Stomach (tissue), 8 donors: ENCODE measurements at regions not wholly inside any gene's neighbourhood (a gene's known extent, or its start where the extent isn't known, plus 50 kb on each side); places are given as distances from the start of the nearest gene placed in this dataset.

Experiments
- DNase-seq, 2 donors: peaks; one replicate each; pipeline versions ENCODE4 v3.0.0 to v3.0.0-alpha.2; 2013 to 2019
- H3K27ac ChIP-seq, 5 donors: fragments of 200-600 bp in 4 of 5; sonication (generic) in 4 of 5; one replicate each; pipeline ENCODE4 v1.5.1; 2013 to 2019; ENCODE audit warnings: mild to moderate bottlenecking in 1 of 5, moderate library complexity in 1 of 5
- H3K27me3 ChIP-seq, 3 donors: fragments of 200-600 bp; sonication (generic); one replicate each; pipeline ENCODE4 v1.5.1; 2017 to 2019; ENCODE audit warnings: mixed run types in 1 of 3
- H3K36me3 ChIP-seq, 4 donors: fragments of 200-600 bp; sonication (generic); 1 replicate in 3 of 4; 2 replicates in 1 of 4; pipeline ENCODE4 v1.5.1; 2016 to 2019
- H3K4me1 ChIP-seq, 4 donors: fragments of 200-600 bp; sonication (generic); one replicate each; pipeline ENCODE4 v1.5.1; 2016 to 2019
- H3K4me3 ChIP-seq, 4 donors: fragments of 200-600 bp; sonication (generic) in 3 of 4; one replicate each; pipeline ENCODE4 v1.5.1; 2016 to 2019; ENCODE audit warnings: mild to moderate bottlenecking in 1 of 4
- H3K9me3 ChIP-seq, 4 donors: fragments of 200-600 bp; sonication (generic); one replicate each; pipeline ENCODE4 v1.5.1; 2016 to 2019
- EP300 ChIP-seq: sonication (generic); formaldehyde crosslinking; IDR thresholded peaks from one replicate; pipeline ENCODE4 v1.6.1; 2017; ENCODE audit warnings: antibody characterized with exemption
- POLR2A ChIP-seq, 4 donors: fragments of 450-650 bp; IDR thresholded peaks; one replicate each; pipeline ENCODE4 v1.6.1; 2016; ENCODE audit warnings: antibody characterized with exemption in 4 of 4, control low read depth in 2 of 4, mild to moderate bottlenecking in 1 of 4, moderate library complexity in 1 of 4
- POLR2AphosphoS5 ChIP-seq, 3 donors: sonication (generic); formaldehyde crosslinking; IDR thresholded peaks; one replicate each; pipeline ENCODE4 v1.6.1; 2016; ENCODE audit warnings: antibody characterized with exemption in 3 of 3
- WGBS, 5 donors: extraction: QIAGEN DNeasy Blood & Tissue Kit in 3 of 5; methylation state at CpG; one replicate each; pipeline versions ENCODE4 v1.1.5 to v1.1.7; 2013 to 2018; 5-methylcytosine and 5-hydroxymethylcytosine counted together
- intact Hi-C: fragments of 100-400 bp; cut with DNase I; formaldehyde crosslinking; loops from one replicate; pipeline ENCODE4 v1.15.1; 2023; ENCODE audit warnings: low total_unique reads
- TF ChIP-seq, protein P1 (sequence below), 7 experiments: fragments of 450-650 bp in 4 of 7; fragments of 200-600 bp in 3 of 7; sonication (generic) in 3 of 7; IDR thresholded peaks; one replicate each; pipeline ENCODE4 v1.5.1; 2016 to 2019; ENCODE audit warnings: antibody characterized with exemption in 7 of 7, control low read depth in 2 of 7, mild to moderate bottlenecking in 1 of 7
- donor health status: healthy with polysubstance abuse.
- donor health status: Bipolar disorder and iron deficiency.
- donor health status: healthy.

DNA sequence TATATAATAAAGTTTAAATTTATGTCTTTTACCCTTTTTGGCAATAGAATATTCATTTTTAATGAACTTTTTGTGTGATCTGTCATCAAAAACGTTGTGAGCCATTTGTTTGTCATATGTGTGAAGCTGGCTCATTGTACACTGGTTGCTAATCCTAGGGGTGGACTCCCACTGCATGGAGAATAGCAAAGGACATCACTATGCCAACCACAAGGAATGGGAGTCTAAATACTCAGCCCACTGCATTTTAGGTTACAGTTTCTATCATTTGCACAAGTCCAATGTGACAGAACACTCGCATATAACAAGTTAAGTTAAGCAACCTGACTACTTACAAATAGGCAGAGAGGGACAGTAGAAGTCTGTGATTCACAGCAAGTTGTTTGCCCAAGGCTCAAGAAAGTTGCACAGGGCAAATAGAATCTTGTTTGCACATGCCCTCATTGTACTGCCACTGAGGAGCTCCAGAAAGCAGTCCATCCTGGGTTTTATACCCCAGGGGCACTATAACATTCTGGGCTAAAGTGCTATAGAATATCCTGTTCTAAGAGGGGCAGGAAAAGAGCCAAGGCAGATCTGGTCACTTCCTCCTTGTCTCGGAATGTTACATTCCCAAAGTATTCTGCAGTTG, 545.9 kb upstream of the GCFC2 start:
- H3K27me3 ChIP-seq: no peaks in the 10 kb centered on the region
- TF ChIP-seq, protein P1, sequence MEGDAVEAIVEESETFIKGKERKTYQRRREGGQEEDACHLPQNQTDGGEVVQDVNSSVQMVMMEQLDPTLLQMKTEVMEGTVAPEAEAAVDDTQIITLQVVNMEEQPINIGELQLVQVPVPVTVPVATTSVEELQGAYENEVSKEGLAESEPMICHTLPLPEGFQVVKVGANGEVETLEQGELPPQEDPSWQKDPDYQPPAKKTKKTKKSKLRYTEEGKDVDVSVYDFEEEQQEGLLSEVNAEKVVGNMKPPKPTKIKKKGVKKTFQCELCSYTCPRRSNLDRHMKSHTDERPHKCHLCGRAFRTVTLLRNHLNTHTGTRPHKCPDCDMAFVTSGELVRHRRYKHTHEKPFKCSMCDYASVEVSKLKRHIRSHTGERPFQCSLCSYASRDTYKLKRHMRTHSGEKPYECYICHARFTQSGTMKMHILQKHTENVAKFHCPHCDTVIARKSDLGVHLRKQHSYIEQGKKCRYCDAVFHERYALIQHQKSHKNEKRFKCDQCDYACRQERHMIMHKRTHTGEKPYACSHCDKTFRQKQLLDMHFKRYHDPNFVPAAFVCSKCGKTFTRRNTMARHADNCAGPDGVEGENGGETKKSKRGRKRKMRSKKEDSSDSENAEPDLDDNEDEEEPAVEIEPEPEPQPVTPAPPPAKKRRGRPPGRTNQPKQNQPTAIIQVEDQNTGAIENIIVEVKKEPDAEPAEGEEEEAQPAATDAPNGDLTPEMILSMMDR (IDR thresholded peaks at IDR 0.05): no peak
- TF ChIP-seq POLR2AphosphoS5 (IDR thresholded peaks at IDR 0.05): no peak
- TF ChIP-seq POLR2A (IDR thresholded peaks at IDR 0.05): no peak
- no peak for TF ChIP-seq EP300
- WGBS, 5 donors: 29 to 48% (median 40%) methylated on average over 3 of the region's 3 CpGs
- H3K36me3 ChIP-seq: no peaks in the 10 kb centered on the region
- intact Hi-C loops: no loop called here
- H3K27ac ChIP-seq: no peak overlapping the region
- H3K4me1 ChIP-seq: no peaks in the 10 kb centered on the region
- H3K9me3 ChIP-seq: no peaks in the 10 kb centered on the region
- no peak overlapping the region for H3K4me3 ChIP-seq
- DNase-seq: no peak

- 7 to 33% (median 24%) methylated on average over 1 of the region's 1 CpG for WGBS, 5 donors
- H3K27me3 ChIP-seq: no peaks in the 10 kb centered on the region
- H3K9me3 ChIP-seq: no peaks in the 10 kb centered on the region
- TF ChIP-seq POLR2AphosphoS5 (IDR thresholded peaks at IDR 0.05) (no peak), EP300 (no peak)
- intact Hi-C loops: no loop called here
- H3K27ac ChIP-seq: no peak overlapping the region
- no peak for DNase-seq
- no peak overlapping the region for H3K4me3 ChIP-seq
- no peaks in the 10 kb centered on the region for H3K4me1 ChIP-seq
- no peaks in the 10 kb centered on the region for H3K36me3 ChIP-seq
Measured at GRCh38 chr2:76252704-76253103, 542.0 kb upstream of the GCFC2 start.

DNA sequence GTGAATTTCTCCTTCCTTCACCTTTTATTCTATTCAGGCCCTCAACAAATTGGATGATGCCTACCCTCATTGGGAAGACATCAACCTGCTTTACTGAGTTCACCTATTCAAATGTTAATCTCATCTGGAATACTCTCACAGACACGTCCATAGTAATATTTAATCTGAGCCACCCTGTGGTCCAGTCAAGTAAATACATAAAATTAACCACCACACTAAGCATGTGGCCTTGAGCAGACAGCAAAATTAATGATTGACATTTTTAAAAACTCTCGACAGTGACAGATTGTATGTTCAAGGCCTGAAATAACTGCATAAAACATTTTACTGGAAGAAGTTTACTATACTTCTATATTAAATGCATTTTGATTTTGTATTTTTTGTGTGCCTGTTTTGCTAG, 540.6 kb upstream of the GCFC2 start:
- 71 to 83% (median 74%) methylated on average over 2 of the region's 2 CpGs for WGBS, 5 donors
- intact Hi-C loops: no loop called here
- no peaks in the 10 kb centered on the region for H3K36me3 ChIP-seq
- peaks cover 0 to 7% (median 0%) of the 10 kb centered on the region in 4 donors for H3K9me3 ChIP-seq
- no peak overlapping the region for H3K4me3 ChIP-seq
- H3K27me3 ChIP-seq: no peaks in the 10 kb centered on the region
- no peak overlapping the region for H3K27ac ChIP-seq
- DNase-seq: no peak
- TF ChIP-seq POLR2AphosphoS5 (IDR thresholded peaks at IDR 0.05) (no peak), POLR2A (IDR thresholded peaks at IDR 0.05) (no peak), EP300 (no peak)
- TF ChIP-seq, protein P1 (IDR thresholded peaks at IDR 0.05): no peak
- no peaks in the 10 kb centered on the region for H3K4me1 ChIP-seq

- no peak overlapping the region for H3K27ac ChIP-seq
- H3K4me1 ChIP-seq: no peaks in the 10 kb centered on the region
- H3K36me3 ChIP-seq: no peaks in the 10 kb centered on the region
- peaks cover 0 to 7% (median 0%) of the 10 kb centered on the region in 4 donors for H3K9me3 ChIP-seq
- no peak overlapping the region for H3K4me3 ChIP-seq
- intact Hi-C loops: no loop called here
- no peak for TF ChIP-seq EP300
- no peak for TF ChIP-seq POLR2AphosphoS5 (IDR thresholded peaks at IDR 0.05)
- TF ChIP-seq, protein P1 (IDR thresholded peaks at IDR 0.05): no peak
- no peak for TF ChIP-seq POLR2A (IDR thresholded peaks at IDR 0.05)
- DNase-seq: no peak
- 60 to 78% (median 73%) methylated on average over 3 of the region's 3 CpGs for WGBS, 5 donors
- H3K27me3 ChIP-seq: no peaks in the 10 kb centered on the region
Measured at GRCh38 chr2:76247006-76247405, 536.3 kb upstream of the GCFC2 start.
